UCSD-AML1 (cell line): ENCODE measurements at regions not wholly inside any gene's neighbourhood (a gene's known extent, or its start where the extent isn't known, plus 50 kb on each side); places are given as distances from the start of the nearest gene placed in this dataset.

ENCODE experiments used
- DNase-seq: peaks from one replicate; lab custom pipeline; 2025; ENCODE audit not compliant: unreplicated experiment; lab: John Stamatoyannopoulos, UW

DNA sequence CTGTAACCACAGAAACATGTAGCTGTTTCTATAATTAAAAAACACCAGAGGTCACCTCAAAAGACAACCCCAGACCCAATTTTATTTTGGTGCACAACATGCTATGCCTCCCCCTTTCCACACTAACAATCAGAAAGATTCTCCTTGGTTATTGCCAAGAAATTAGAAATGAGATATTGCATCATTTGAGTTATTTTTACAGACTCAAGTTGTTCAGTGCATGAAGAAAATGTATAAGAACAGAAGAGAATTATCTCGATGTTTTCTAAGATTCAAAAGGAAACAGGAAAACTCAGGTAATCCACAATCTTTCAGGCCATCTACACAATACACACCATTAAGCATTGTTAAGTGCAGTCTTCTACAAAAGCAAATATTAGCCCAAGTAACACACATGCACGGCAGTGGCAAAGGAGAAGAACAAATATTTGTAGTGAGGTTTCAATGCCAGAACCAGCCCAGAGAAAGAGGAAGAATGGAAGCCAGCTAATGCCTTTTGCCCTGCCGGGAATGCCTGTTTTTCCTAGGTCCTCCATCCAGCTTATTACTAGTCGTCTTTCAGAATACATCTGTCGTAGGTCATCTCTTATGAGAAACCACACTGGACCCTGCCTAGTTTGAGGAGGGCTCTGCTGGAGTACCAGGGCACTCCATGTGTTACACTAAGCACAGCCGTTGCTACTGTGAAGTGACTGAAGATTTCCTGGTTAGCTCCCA lies 67.6 kb upstream of the C1GALT1 start:
- no peak for DNase-seq

DNA sequence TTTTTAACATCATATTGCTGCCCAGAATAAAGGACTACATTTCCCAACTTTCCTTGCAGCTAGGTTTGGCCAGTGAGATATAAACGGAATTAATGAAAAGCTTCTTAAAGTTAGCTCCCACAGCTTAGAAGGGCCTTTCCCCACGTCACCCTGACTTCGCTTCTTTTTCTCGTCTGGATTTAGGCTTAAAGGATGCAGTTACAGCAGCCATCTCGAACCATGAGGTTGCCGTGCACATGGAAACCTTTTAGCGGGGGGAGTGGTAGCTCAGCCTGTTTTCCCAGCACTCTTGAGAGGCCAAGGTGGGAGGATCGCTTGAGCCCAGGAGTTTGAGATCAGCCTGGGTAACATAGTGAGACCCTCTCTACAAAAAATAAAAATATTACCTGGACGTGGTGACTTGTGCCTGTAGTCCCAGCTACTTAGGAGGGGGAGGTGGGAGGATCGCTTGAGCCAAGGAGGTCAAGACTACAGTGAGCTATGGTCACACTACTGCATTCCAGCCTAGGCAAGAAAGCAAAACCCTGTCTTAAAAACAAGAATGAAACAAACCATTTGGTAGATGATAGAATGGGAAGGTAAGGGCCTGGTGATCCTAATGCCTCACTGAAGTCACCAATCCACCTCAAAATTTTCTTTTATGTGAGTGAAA lies 64.3 kb upstream of the C1GALT1 start:
- DNase-seq = no peak

DNA sequence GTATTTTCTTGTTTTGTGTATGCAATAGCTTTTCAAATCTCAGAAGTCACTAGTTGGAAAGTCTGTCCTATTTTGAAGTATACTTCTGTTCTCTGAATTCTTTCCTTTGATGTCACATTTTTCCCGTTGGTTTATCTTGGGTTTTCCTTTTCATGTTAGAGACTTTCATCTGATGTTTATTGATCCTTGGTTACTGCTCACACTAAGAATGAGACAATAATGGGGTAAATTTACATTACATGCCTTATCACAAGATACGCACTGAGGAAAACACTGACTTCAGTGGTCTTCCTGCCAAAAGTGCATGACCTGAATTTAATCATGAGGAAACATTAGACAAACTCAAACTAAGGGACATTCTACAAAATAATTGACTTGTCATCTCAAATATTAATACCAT lies 63.5 kb upstream of the C1GALT1 start:
- DNase-seq = no peak

DNA sequence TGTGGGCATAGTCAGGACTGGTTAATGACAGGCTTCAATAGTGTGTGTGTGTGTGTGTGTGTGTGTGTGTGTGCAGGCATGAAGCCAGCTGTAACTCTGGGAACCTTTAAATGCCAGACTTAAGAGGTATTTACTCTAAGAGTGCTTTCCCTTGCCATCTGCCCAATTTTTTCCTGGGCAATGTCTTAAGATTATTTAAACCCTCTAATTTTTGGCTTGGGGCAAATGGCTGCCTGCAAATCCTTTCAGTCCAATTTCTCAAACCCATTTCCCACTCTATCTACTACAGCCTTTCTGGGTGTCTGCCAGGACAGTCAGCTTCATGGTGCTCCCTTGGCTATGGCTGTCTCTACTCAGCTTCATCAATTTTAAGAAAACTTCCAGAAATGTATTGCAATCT lies 62.6 kb upstream of the C1GALT1 start:
- DNase-seq = no peak

DNA sequence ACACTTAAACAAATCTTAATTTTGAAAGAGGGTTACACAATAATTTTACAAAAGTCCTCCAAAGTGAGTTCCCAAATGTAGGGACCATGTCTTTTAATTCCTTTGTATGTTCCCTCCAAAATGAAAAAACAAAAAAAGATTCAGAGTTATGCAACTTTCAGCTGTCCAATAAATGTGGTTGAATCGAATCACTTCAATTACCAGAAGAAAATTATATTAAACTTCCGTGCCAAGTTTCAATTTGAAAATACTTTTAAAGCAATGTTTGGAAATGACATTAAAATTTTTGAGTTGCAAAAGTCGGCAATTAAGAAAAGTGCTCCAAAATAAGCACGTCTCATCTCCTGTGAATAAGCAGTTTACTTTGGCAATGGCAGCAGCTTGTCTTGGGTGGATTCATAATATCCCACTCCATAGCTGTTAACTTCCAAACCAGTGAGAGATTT lies 60.3 kb upstream of the C1GALT1 start:
- no peak for DNase-seq

DNA sequence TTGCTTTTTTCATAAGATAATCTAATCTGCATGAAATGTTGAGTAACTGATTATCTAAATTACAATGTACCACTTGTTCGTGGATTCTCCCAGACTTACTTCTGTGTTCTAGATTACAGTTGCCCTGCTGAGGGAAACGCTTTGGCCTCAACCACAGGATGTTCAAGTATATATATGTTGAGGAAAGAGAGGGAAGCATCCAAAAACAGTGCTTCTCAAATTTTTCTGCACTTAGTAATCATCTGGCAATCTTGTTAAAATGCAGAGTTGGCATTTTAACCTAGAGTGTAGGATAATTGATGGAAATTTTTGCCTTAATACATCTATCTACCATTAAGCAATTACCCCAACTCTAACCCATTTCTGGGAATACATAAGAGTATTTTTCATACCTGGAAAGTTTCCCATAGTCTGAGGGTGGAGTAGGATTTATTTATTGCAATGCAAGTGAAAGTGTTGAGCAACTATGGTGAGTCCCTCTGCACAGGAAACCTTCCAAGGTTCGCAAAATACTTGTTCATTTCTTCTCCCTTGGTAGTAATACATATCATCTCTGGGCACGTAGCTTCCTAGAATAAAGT lies 59.6 kb upstream of the C1GALT1 start:
- no peak for DNase-seq

DNA sequence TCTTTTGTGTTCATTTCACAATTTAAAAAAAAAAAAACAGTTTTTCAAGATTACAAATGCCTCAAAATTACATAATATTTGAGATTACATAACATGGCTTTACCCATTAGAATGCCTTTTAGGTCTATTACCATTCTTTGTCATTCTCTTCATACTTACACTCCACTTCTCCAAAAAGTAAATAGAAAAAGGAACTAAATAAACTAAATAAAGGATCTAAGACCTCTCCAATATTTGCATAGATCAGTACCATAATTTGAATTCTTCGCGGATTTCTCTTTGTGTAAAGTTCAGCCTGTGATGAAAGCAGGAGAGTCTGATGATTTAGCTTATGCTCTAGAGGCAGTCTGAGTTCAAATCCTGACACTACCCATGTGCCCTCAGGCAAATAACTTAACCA lies 56.4 kb upstream of the C1GALT1 start:
- DNase-seq = no peak

DNA sequence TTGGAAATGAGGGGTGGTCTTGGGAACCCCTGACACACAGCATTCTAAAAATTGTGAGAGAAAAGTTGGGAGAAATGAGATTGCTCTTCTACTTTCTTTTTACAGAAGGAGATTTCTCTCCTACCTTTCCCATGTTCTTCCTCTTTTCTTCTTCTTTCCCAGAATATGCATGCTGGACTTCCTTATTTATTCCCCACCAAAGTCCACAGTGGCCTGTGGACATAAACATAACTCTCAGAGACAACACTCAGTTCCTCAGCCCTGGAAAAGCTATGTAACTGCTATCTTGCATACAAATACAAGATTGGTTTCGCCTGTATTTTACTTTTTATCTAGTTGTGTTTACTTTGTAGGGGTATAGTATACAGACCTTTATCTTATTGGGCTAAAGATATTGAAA lies 54.6 kb upstream of the C1GALT1 start:
- no peak for DNase-seq

DNA sequence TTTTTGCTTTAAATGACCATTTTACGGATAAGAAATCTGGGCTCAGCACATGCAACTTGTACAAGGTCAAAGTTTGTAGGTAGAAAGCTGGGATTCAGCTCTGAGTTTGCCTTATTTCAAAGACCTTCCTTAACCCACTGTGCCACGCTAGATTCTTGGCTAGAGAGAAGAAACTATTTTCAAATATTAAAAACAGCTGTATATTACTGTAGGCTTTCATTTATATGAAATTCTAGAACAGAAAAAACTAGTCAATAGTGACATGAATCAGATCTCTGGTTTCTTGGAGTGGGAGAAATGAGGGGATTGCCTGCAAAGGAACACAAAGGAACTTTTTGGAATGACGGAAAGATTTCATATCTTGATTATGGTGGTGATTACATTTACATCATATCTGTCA lies 53.0 kb upstream of the C1GALT1 start:
- DNase-seq = no peak

DNA sequence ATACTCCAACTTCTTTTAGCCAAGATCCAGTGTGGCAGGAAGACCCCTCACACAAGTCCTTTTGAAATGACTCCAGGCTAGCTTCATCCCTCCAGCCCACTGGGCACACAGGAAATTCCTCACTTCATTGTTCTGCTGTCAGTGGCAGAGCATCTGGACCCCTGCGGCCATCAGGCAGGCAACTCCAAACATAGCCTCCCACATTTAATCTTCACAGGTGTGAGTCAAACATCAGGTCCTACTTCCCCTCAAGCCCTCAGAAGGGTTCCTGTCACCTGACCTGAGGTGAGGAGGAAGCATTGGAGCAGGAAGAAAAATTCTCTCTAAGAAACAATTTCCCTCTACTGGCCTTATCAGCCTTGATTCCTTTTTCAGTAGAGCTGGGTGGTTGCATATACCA lies 51.1 kb upstream of the C1GALT1 start:
- DNase-seq = no peak
